Vagina (tissue), 2 donors: ENCODE measurements at regions not wholly inside any gene's neighbourhood (a gene's known extent, or its start where the extent isn't known, plus 50 kb on each side); places are given as distances from the start of the nearest gene placed in this dataset.

Experiments
- DNase-seq, 2 donors: peaks; one replicate each; pipeline ENCODE4 v3.0.0-alpha.2; 2017; ENCODE audit errors: extremely low spot score in 2 of 2
- H3K27ac ChIP-seq: fragments of 200-600 bp; sonication (generic); one replicate; pipeline ENCODE4 v1.5.1; 2019
- H3K27me3 ChIP-seq: fragments of 200-600 bp; sonication (generic); one replicate; pipeline ENCODE4 v1.5.1; 2019
- H3K36me3 ChIP-seq, 2 donors: fragments of 200-600 bp; sonication (generic); one replicate each; pipeline ENCODE4 v1.5.1; 2017 to 2019
- H3K4me1 ChIP-seq: fragments of 200-600 bp; sonication (generic); one replicate; pipeline ENCODE4 v1.5.1; 2019
- H3K4me3 ChIP-seq, 2 donors: fragments of 200-600 bp; sonication (generic); 1 replicate in 1 of 2; 2 replicates in 1 of 2; pipeline ENCODE4 v1.5.1; 2016 to 2019
- H3K9me3 ChIP-seq: fragments of 200-600 bp; sonication (generic); one replicate; pipeline ENCODE4 v1.5.1; 2019
- CTCF ChIP-seq, 3 experiments: fragments of 450-650 bp in 2 of 3; fragments of 200-600 bp in 1 of 3; sonication (generic) in 1 of 3; IDR thresholded peaks; one replicate each; pipeline ENCODE4 v1.5.1; 2017 to 2019; ENCODE audit warnings: antibody characterized with exemption in 3 of 3, mild to moderate bottlenecking in 2 of 3, moderate library complexity in 2 of 3
- POLR2A ChIP-seq, 2 donors: fragments of 450-650 bp; IDR thresholded peaks; one replicate each; pipeline ENCODE4 v1.6.1; 2017; ENCODE audit warnings: antibody characterized with exemption in 2 of 2, mild to moderate bottlenecking in 2 of 2, moderate library complexity in 2 of 2
- POLR2AphosphoS5 ChIP-seq, 2 donors: sonication (generic); formaldehyde crosslinking; IDR thresholded peaks; one replicate each; pipeline ENCODE4 v1.9.0; 2017; ENCODE audit warnings: antibody characterized with exemption in 2 of 2, mild to moderate bottlenecking in 2 of 2, low read depth in 1 of 2; ENCODE audit not compliant: insufficient read depth in 1 of 2
- intact Hi-C: fragments of 100-400 bp; cut with DNase I; formaldehyde crosslinking; loops from one replicate; pipeline ENCODE4 v1.15.1; 2023

- no peaks in the 10 kb centered on the region for H3K4me1 ChIP-seq
- TF ChIP-seq POLR2AphosphoS5 (IDR thresholded peaks at IDR 0.05; ENCODE audit: insufficient read depth in 1 of 2, low read depth in 1 of 2) (no peak), POLR2A (IDR thresholded peaks at IDR 0.05) (no peak), CTCF (IDR thresholded peaks at IDR 0.05) (no peak)
- no peaks in the 10 kb centered on the region for H3K9me3 ChIP-seq
- no peak overlapping the region for H3K27ac ChIP-seq
- no peaks in the 10 kb centered on the region for H3K27me3 ChIP-seq
- H3K4me3 ChIP-seq = no peak overlapping the region
- H3K36me3 ChIP-seq = no peaks in the 10 kb centered on the region
- no peak for DNase-seq
- intact Hi-C loops = no loop called here
Measured at GRCh38 chr5:91514400-91514799, 131.3 kb upstream of the ARRDC3 start.

- intact Hi-C loops = no loop called here
- TF ChIP-seq CTCF (IDR thresholded peaks at IDR 0.05) = no peak
- TF ChIP-seq POLR2A (IDR thresholded peaks at IDR 0.05) = no peak
- TF ChIP-seq POLR2AphosphoS5 (IDR thresholded peaks at IDR 0.05; ENCODE audit: insufficient read depth in 1 of 2, low read depth in 1 of 2) = no peak
- Histone ChIP-seq H3K27me3 (no peaks in the 10 kb centered on the region), H3K9me3 (no peaks in the 10 kb centered on the region), H3K4me1 (no peaks in the 10 kb centered on the region), H3K27ac (no peak overlapping the region), H3K36me3 (no peaks in the 10 kb centered on the region), H3K4me3 (no peak overlapping the region)
- DNase-seq = no peak
Measured at GRCh38 chr5:91503321-91503720, 120.2 kb upstream of the ARRDC3 start.

GRCh38 chr5:91500758-91501157, 117.6 kb upstream of the ARRDC3 start:
- Histone ChIP-seq H3K9me3 (no peaks in the 10 kb centered on the region), H3K4me3 (no peak overlapping the region), H3K27me3 (no peaks in the 10 kb centered on the region), H3K27ac (no peak overlapping the region), H3K36me3 (no peaks in the 10 kb centered on the region), H3K4me1 (no peaks in the 10 kb centered on the region)
- intact Hi-C loops = no loop called here
- no peak for DNase-seq
- TF ChIP-seq POLR2AphosphoS5 (IDR thresholded peaks at IDR 0.05; ENCODE audit: insufficient read depth in 1 of 2, low read depth in 1 of 2) = no peak
- no peak for TF ChIP-seq CTCF (IDR thresholded peaks at IDR 0.05)
- TF ChIP-seq POLR2A (IDR thresholded peaks at IDR 0.05) = no peak

GRCh38 chr5:91499943-91500531, 116.9 kb upstream of the ARRDC3 start:
- H3K27me3 ChIP-seq = no peaks in the 10 kb centered on the region
- no peaks in the 10 kb centered on the region for H3K9me3 ChIP-seq
- H3K36me3 ChIP-seq = no peaks in the 10 kb centered on the region
- no peak for TF ChIP-seq POLR2AphosphoS5 (IDR thresholded peaks at IDR 0.05; ENCODE audit: insufficient read depth in 1 of 2, low read depth in 1 of 2)
- TF ChIP-seq CTCF (IDR thresholded peaks at IDR 0.05) = peak in 2 of 3 experiments; percentile 35 to 57
- TF ChIP-seq POLR2A (IDR thresholded peaks at IDR 0.05) = no peak
- no peak for DNase-seq
- H3K4me3 ChIP-seq = no peak overlapping the region
- intact Hi-C loops = no loop called here
- H3K27ac ChIP-seq = no peak overlapping the region
- H3K4me1 ChIP-seq = no peaks in the 10 kb centered on the region

- Histone ChIP-seq H3K9me3 (no peaks in the 10 kb centered on the region), H3K36me3 (no peaks in the 10 kb centered on the region), H3K4me1 (no peaks in the 10 kb centered on the region), H3K27ac (no peak overlapping the region), H3K4me3 (no peak overlapping the region), H3K27me3 (no peaks in the 10 kb centered on the region)
- intact Hi-C loops = no loop called here
- DNase-seq = no peak
- TF ChIP-seq CTCF (IDR thresholded peaks at IDR 0.05) = no peak
- no peak for TF ChIP-seq POLR2A (IDR thresholded peaks at IDR 0.05)
- TF ChIP-seq POLR2AphosphoS5 (IDR thresholded peaks at IDR 0.05; ENCODE audit: insufficient read depth in 1 of 2, low read depth in 1 of 2) = no peak
Measured at GRCh38 chr5:91495699-91496098, 112.6 kb upstream of the ARRDC3 start.
